ENCODE measurements at regions not wholly inside any gene's neighbourhood (a gene's known extent, or its start where the extent isn't known, plus 50 kb on each side); places are given as distances from the start of the nearest gene placed in this dataset.
A peak's percentile ranks its signal among the peaks of the same experiment; 100 is the strongest.
"Not testable (repeated sequence)": the region's sequence is repeated elsewhere in the genome, so short reads cannot be mapped to it uniquely, and the experiment has no call there.

DNA sequence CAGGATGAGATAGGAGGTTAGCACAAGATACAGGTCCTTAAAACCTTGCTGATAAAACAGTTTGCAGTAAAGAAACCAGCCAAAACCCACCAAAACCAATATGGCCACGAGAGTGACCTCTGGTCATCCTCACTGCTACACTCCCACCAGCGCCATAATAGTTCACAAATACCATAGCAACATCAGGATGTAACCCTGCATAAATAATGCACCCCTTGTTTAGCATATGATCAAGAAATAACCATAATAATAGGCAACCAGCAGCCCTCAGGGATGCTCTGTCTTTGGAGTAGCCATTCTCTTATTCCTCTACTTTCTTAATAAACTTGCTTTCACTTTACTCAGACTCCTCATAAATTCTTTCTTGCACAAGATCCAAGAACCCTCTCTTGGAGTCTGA is 86.9 kb upstream of the PRSS3 start:
- DNase-seq (ENCODE audit: low read depth), result no peak
- no peak overlapping the region for H3K4me3 ChIP-seq (ENCODE audit: low read depth, low read length)
- TF ChIP-seq CTCF (conservative IDR thresholded peaks at IDR 0.05; ENCODE audit: low read depth, low read length), result no peak

DNA sequence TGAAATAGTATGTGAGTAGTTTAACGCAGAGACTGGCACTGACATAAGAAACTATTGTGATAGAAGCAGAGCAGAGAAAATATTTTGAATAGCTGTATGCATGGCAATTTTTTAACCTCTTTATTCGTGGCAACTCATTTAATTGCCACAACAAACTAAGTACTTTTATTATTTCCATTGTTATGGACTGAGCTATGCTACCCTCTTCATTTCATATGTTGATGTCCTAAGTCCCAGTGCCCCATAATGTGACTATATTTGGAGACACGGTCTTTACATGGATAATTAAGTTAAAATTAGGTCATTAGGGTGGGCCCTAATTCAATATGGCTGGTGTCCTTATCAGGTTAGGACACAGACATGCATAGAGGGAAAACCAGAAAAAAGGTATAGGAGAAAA is 86.1 kb upstream of the PRSS3 start:
- no peak for DNase-seq (ENCODE audit: low read depth)
- no peak for TF ChIP-seq CTCF (conservative IDR thresholded peaks at IDR 0.05; ENCODE audit: low read depth, low read length)
- no peak overlapping the region for H3K4me3 ChIP-seq (ENCODE audit: low read depth, low read length)

GRCh38 chr9:33711418-33711817 is 83.9 kb upstream of the PRSS3 start:
- H3K4me3 ChIP-seq (ENCODE audit: low read depth, low read length); DNase-seq (ENCODE audit: low read depth): not testable (repeated sequence)

DNA sequence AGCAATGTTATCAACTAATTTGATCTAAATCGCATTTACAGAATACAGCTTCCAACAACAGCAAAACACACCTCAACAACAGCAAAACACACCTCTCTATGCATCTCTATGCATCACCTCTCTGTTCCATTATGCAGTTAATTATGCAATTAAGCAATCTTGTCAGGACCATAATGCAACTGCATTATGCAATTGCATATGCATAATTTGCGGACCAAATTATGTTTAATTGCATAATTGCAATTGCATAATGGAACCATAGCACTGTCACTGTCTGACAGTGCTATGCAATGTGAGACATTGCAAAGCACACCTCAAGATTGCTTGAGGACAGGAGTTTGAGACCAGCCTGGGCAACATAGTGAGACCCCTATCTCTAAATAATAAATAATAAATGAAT is 80.4 kb upstream of the PRSS3 start:
- H3K4me3 ChIP-seq (ENCODE audit: low read depth, low read length), result no peak overlapping the region
- TF ChIP-seq CTCF (conservative IDR thresholded peaks at IDR 0.05; ENCODE audit: low read depth, low read length), result no peak
- no peak for DNase-seq (ENCODE audit: low read depth)

DNA sequence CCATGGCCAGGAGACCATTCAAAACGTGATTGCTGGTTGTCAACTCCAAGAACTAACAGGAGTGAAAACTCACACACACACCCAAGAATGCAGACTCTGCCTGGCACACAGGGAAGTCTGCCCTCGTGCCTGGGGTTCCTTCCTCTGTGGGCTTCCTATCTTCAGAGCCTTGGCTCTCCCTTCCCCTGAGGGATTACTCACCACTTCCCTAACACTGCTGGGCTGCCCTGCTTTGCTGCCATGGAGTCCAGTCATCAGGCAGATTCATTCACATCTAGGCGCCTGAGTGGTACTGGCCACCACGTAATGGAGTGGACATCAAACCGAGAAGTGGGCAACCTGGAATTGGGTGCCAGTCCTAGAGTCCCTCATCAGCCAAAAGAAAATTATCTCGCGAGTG is 76.4 kb upstream of the PRSS3 start:
- DNase-seq (ENCODE audit: low read depth), result no peak
- H3K4me3 ChIP-seq (ENCODE audit: low read depth, low read length), result no peak overlapping the region
- no peak for TF ChIP-seq CTCF (conservative IDR thresholded peaks at IDR 0.05; ENCODE audit: low read depth, low read length)

GRCh38 chr9:33719581-33720374 is 75.6 kb upstream of the PRSS3 start:
- H3K4me3 ChIP-seq (ENCODE audit: low read depth, low read length), result no peak overlapping the region
- no peak for DNase-seq (ENCODE audit: low read depth)
- TF ChIP-seq CTCF (conservative IDR thresholded peaks at IDR 0.05; ENCODE audit: low read depth, low read length), result peak; percentile 57

DNA sequence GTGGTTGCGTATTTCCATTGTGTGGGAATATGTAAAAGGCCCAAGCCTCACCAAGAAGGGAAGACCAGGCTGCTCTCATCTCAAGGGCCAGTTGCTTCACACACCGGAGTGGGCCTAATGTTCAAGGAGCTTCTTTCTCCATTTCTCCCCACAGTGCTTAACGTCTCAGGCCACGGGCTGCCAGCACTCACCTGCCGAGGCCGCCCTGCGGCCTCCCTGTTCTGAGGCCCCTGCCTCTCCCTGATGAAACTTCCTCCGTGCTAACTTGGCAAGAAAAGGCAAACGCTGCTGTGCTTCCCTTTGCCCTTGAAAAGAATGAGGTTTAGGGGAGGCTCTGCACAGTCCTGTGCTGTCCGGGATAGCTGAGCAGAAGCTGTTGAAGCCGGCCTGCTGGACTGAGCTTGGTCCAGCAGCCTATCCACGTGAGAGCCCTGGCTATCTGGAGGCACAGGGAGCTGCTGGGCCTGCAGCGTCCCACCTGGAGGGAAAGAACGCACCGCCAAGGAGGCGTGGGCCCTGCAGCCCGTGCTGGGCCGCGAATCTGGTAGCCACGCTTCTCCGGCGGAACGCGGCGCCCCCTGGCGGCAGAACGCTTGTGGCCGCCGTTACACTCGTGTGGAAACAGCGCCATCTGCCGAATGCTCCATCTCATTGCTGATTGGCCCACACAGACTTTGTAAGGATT is 73.5 kb upstream of the PRSS3 start:
- no peak for DNase-seq (ENCODE audit: low read depth)
- TF ChIP-seq CTCF (conservative IDR thresholded peaks at IDR 0.05; ENCODE audit: low read depth, low read length), result peak; percentile 97
- H3K4me3 ChIP-seq (ENCODE audit: low read depth, low read length), result no peak overlapping the region

Measured in epithelial cell of proximal tubule (primary cell).